ENCODE measurements at regions not wholly inside any gene's neighbourhood (a gene's known extent, or its start where the extent isn't known, plus 50 kb on each side); places are given as distances from the start of the nearest gene placed in this dataset.

DNA sequence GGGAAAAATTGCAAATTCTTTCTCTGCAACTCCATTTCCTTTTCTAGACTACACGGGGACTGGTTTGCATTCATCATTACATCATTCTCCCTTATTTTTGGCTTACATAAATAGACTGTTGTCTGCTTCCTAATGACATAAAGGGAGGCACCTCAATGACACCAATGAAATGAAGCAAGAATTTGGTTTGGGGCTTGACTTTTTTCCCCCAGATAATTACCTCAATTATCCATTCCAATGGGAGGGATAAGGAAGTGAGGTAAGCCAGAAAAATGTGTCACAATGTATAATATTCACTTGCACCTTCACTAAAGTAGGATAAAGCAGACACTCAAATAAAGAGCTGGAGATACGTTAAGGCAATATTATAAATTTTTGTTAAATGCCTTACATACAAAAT lies 240.6 kb upstream of the GRIP1 start:
- no peak for DNase-seq

DNA sequence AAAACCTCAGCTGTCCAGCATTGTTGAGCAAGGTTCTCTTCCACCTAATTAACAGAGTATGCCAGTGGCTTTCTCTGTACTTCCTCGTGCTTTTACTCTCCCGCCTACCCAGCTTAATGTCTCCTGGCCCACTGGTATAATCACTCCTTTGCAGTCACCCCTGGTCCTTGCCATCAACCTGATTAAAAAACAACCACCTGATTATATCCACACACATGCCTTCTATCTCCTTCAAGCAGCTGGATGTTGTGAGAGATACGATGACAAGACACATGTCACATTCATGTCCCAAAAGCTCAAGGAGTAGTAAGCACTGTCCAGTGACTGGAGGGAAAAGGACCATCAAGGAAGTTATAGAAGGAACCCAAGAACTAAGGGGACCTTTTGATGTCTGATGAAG lies 241.3 kb upstream of the GRIP1 start:
- DNase-seq = no peak

DNA sequence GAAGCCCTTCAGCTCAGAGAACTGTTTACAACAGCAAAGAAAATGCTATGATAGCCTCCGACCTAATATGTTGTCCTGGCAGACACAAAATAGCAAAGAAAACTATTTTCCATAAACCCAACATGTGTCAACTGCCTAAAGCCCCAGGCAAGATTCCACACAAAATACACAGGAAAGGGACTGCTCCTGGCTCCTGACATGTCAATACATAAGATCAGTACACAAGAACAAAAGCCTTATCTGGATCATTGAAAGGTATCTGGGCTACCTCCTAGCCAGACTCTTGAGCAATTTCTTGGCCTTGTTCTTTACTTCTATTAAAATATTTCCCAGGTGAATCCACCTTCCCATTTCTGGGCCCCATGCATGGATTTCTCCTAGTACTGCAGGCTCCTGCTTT lies 242.3 kb upstream of the GRIP1 start:
- DNase-seq = no peak

DNA sequence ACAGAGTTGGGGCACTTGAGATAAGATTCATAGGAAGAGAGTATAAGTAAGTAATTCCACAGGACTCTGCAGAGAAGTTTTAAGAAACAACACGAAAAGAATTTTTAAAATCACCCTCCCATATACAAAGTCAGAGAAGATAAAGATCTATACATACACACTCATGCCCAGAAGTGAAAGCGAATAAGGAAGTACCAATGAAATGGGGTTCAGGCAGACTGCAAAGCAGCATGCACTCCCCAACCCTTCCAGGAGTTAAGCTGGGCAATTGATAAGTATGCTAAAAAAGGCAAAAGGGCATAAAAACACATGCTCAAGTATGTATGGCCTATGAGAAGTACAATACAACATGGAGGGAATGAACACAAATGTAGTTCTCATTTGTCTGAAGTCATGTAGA lies 246.2 kb upstream of the GRIP1 start:
- DNase-seq = peak; percentile 45

DNA sequence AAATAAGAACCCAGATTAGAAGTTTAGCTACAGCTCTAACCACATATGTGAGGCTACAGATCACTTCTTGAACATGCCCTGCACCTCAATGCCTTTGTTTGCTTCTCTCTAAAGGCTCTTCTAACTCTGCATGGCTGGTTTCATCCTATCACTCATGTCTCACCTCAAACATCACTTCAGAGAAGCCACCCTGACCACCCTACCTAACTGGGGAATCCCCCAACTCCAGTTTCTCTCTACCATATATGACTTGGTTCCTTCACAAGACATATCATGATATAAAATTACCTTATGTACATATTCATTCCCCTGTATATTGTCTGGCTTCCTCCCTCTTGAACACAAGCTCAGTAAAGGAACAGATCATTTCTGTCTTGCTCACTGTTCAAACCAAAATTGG lies 250.2 kb upstream of the GRIP1 start:
- DNase-seq = no peak

DNA sequence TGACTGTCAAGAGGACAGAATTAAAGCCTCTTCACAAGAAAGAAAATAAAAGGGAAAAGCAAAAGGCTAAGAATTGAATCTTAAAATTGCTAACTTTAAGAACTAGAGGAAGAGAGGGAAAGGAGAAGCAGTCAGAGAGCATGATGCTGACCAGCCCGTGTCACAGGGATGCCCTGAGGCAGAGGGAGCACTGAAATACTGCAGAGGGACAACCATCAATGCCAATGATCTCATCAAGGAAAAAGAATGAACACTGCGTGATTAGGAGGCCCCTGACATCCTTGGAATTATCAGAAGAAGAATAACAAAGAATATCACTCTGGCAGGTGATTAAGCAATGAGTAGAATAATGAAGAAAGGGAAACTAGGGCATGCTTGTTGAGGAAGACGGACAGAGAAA lies 252.2 kb upstream of the GRIP1 start:
- DNase-seq = no peak

DNA sequence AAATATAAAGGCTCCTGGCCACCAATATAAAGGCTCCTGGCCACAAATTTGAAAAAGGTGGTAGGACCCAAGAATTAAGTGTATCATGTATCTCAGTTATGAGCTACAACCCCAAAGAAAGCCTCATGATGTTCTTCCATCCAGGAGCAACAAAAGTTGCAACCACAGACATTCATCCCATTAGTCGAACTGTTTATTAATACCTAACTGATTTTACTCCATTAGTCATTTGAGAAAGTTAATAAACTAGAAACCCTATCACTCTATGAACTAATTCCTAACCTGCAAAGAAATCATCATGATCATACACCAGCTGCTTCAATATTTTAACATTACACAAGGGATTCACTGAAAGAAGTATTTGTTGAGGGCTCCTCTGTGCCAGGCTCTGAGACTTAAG lies 253.2 kb upstream of the GRIP1 start:
- DNase-seq = no peak

DNA sequence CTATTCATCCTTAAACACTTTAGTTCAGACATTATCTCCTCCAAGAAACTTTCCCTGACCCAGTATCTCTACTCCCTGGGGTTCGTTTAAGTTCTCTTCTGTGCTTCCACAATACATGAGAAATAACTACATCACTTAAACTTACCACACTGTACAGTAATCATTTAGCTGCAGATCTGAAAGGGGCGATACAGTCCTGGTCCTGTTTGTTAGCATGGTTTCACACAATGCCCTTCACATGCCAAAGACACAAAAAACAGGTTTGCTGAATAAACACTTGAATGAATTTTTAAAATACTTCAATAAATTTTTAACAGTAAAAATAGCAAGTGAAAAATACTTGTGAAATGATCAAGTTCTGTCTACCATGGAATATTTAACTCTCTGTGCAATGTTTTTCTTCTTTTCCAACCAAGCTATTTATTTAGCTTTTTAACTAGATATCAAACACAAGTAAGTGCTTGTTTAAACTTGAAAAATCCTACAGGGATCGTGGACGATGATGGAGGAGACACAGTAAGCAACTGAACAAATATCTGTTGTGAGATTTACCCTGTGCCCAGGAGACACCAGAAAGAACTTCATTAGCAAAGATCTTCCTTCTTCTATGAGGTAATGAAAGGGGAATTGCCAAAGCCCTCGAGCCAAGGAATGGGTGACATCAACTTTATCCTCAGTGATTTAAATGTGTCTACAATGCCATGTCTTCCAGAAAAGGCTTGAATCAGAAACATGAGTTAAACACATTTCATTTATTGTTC lies 255.6 kb upstream of the GRIP1 start:
- DNase-seq = no peak

DNA sequence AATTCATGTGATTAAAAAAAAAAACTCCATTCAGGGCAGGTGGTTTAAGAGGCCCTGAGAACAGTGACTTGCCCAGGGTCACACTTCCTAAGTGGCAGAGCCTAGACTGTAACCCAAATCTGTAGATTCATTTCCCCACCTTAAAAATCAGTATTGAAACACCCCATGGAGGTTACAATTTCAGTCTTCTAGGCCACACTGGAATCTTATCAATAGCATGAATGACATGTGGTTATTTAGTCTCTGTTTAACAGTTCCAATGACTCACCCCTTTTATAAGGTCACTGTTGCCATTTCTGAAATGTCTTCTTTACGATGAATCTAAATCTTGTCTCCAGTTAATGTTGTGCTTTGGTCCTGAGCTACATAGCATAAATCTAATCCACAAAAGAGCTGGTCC lies 262.3 kb upstream of the GRIP1 start:
- no peak for DNase-seq

DNA sequence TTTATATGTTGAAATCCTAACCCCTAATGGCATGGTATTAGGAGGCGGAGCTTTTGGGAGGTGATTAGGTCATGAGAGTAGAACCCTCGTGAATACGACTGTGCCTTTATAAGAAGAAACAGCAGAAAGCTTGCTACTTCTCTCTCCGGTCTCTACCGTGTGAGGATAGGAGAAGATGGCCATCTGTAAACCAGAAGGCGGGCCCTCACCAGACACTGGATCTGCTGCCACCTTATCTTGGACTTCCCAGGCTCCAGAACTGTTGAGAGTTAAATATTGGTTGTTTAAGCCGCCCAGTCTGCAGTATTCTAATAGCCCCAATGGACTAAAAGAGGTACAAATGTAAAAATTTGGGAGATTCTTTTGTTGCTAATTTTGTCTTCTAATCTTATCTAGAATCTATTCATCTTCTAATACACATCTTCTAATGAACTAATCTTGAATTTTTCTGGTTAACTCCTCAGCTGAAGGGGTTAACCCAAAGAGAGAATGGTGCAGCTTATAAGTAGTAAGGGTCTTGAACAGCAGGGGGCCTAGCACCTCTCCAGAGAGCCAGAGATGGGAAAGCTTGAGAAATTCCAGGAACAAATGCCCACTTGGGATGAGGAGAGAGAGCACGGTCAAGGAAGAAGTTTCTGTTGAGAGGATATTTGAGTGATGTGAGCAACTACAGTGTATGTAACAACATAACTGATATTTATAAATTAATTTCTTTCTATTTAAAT lies 264.0 kb upstream of the GRIP1 start:
- DNase-seq = no peak

DNA sequence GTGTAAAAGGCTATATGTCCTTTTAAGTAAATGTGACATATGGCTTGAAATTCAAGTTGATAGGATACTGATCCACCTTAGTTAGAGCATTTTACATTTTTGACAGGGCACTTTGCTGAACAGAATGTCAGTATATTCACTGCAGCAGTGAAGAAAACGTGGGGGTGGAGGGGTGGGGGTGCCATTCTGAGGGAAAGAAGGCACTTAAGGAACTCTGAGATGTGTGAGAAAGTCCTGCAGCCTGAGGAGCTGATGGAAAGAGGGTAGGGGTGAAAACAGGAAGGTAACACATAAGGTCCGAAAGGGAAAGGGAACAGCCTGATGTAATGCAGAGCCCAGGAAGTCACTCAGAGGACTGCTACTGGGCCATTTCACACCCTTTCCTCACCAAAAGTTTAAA lies 265.5 kb upstream of the GRIP1 start:
- DNase-seq = no peak

DNA sequence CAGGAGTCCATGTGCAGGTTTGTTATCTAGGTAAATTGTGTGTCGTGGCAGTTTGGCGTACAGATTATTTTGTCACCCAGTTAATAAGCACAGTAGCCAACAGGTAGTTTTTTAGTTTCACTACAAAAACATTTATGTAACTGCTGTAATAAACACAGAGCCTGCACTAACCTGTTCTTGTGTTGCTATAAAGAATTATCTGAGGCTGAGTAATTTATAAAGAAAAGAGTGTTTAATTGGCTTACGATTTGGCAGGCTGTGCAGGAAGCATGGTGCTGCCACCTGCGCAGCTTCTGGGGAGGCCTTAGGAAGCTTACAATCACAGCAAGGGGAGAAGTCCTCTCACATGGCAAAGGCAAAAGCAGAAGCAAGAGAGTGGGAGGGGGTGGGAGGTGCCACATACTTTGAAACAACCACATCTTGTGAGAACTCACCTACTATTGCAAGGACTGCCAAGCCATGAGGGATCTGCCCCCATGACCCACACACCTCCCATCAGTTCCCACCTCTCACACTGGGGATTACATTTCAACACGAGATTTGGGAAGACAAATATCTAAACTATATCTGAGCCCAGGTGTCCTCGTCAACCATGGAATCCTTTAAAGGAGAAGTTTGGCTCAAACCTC lies 266.4 kb upstream of the GRIP1 start:
- DNase-seq = no peak

DNA sequence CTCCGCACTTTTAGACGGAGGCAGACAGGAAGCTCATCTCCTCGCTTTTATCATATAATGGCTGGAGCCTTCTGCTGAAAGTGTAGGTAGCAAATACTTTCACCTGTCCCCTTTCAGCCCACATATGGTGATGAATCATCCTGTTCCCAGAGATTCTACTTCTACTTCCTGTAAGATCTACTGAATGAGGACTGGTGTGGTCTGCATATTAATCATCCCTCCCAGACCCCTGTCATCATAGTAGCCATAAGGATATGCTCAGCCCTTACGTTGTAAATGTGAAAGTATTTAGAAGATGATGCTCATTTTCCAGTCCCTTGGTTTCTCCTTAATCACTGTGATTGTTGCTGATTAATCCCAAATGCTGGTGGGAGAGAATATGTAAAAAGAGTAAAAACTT lies 268.2 kb upstream of the GRIP1 start:
- no peak for DNase-seq

DNA sequence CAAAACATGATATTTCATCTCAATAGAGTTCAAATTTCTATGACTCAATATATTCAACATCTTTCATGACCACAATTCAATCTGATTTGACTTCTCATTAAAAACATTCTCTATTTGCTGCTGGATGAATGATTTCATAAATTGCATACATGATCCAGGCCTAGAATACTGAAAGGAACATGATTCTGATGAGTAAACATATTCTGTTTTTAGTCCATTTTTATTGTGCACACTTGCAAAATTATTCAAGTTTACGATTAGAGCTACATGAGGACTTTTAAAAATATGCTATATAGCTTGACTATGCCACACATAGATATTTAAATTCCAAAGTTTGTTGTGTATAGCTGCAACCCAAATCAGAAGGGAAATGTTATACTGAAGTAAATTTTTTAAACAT lies 273.8 kb upstream of the GRIP1 start:
- DNase-seq = no peak

DNA sequence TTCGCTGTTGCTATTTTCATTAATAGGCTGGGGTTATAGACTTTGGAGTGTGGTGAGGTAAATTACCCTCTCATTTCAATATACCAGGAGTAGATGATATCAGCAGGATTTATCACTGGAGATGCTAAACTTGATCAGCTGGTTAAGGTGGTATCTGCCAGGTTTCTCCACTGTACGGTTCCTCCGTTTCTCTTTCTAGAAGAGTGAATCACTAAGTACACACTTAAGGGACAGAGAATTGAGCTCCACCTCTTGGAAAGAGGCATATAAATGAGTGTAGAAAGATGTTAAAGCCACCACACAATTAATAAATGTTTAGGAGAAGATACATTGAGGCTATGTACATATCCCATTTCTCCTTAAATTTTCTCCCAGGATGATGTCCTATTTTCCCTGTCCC lies 277.4 kb upstream of the GRIP1 start:
- DNase-seq = no peak

DNA sequence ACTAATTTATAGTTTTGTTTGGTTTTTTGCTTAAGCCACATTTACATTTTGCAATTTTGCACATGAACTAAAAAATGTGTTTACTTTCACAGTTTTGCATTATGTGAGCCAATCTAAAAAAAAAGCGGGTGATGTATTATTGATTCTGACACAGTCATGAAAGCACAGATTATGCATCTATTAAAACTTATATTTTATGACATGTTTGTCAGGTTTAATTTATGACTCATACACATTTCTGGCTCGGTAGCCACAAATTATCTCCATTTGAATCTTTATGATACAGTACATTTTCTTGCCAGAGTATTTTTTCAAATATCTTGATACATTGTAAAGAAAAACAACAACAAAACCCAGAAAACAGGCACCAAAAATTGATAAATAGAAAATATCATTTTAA lies 280.4 kb upstream of the GRIP1 start:
- no peak for DNase-seq

DNA sequence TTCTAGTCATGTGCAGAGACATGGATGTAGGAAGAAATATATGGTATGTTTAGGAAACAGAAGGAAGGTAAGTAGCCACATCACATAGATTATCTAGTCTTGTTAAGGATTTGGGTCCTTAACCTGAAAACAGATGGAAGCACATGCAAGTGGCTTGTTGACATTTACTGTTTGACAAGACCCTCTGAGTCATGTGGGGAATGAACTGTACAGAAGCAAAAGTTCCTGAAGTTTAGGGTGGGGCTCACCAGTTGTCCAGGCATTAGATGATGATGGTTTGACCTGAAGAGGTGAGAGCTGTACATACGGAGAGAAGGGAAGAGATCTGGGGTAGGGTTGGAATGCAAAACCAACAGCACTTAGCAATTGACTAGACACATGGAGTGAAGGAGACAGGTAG lies 281.1 kb upstream of the GRIP1 start:
- DNase-seq = no peak

DNA sequence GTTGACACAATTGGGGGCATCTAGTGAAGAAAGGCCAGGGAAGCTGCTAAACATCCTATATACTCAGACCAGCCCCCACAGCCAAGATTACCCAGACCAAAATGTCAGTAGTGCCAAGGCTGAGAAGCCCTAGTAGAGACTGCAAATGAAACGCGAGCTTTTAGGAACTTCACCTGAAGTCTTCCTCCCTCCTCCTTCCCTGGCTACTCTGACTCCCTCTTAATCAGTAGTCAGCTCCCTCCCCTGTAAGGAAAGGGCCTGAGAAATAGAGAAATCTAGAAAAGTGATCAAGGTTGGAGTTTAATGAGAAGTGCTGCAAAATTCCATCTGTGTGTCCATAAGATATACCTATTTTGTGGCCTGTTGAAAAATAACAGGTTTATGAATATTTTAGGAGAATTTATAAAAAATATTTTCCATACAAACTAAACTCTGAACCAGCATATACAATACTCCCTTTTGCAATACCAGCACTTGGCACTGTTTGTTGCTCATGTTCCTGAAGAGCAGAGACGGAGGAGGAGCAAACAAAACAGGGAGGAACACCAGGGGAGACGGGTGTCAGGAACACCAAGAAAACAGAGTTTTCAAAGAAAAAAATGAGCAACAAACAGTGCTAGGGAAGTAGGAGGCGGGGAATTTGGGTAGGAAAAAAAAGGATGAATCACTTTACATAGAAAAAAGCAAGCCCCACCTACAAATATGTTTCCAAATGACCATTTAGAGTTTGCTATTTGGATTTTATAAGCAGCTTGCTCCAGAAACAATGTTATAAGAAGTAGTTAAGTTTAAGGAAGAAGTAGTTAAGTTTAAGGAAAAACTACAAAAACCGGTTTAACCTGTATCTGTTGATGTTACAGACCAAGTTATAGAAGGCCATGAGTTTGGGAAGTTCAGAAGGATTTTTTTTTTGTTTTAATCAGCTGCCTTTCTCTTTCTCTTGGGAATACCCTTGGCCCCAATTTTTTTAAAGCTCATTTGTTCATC lies 282.1 kb upstream of the GRIP1 start:
- DNase-seq = no peak

DNA sequence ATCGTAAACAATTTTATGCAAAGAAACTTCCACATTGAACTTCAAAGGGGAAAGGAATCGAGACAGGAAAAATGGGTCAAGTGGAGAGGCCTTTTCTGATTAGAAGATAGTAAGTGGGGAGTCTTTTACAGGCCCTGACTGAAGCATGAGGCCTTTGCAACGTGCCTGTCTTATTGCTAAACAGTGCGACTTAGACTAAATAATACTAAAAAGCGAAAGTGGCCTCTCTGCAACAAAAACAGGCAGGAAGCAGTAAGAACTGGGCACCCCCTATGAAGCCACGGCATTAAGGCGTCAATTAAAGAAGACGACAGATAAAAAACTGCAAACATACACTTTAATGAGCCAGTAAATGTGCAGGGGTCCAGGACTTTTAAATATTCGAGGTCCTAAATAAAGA lies 283.4 kb upstream of the GRIP1 start:
- peak; percentile 78 for DNase-seq

DNA sequence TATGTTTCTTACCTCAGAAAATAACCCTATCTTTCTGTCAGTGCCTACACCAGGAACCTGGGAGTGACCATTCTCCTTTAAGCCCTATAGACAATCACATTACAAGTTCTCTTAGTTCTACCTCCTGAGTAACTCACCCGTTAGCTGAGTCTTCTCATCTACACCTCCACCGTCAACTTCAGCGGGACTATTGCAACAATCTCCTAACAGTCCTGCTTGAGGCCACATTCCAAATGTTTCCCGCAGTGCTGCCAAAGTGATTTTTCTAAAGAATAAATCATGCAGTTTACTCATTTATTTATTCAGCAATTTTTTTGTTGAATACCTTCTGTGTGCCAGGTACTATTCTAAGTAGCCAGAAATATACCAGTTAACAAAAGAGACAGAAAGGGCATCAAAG lies 285.0 kb upstream of the GRIP1 start:
- DNase-seq = no peak

DNA sequence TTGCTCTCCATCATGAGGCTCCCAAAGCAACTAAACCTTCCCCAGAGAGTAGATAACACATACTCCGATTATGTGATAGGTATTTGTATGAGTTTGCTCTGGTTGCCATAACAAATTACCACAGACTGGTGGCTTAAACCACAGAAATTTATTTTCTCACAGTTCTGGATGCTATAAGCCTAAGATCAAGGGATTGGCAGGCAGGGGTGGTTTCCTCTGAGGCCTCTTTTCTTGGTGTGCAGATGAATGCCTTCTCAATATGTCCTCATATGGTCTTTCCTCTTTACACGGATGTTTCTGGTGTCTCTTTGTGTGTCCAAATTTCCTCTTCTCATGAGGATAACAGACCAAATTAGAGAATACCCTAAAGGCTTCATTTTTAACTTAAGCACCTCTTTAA lies 285.8 kb upstream of the GRIP1 start:
- peak; percentile 85 for DNase-seq

DNA sequence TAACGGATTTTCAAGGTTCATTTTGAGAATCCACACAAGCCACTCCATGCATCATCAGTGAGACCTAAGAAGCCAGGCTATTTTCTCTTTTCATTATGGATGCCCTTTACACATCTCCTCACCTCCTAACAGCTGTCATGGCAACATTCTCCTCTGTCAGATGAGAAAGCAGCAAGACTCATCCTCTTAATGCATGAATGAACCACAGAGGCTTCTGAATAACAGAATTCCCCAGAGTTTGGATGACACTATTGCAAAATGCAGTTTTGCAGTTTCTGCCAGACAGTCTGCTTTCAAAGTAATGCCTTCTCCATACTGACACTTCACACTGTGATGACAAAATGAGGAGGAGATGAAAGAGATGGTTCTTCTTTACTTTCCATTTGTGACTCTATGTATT lies 286.7 kb upstream of the GRIP1 start:
- DNase-seq = peak; percentile 21

DNA sequence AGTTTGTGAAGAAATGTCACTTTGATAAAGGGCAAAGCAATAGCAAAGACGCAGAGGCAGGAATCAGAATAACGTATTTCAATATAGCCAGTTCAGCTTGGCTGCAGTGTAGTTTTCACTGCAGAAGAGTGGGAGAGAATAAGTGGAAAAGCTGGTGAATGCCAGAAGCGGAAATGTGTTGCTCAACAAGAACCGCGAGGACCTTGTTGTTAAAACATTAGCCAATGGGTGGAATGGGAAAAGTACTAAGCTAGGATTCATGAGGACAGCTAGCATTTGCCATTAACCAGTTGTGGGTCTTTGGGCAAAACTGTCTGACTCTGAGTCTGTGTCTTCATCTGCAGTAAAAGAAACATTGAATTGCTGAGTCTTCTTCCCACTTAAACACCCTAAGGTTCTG lies 292.9 kb upstream of the GRIP1 start:
- DNase-seq = peak; percentile 46
